GM21576 (cell line): ENCODE measurements at regions not wholly inside any gene's neighbourhood (a gene's known extent, or its start where the extent isn't known, plus 50 kb on each side); places are given as distances from the start of the nearest gene placed in this dataset.

Experiments used
- ATAC-seq: cut with Tn5 transposase; IDR thresholded peaks from one replicate; pipeline ENCODE4 v1.9.1; 2021; ENCODE audit warnings: mild to moderate bottlenecking, moderate library complexity; ENCODE audit not compliant: unreplicated experiment

DNA sequence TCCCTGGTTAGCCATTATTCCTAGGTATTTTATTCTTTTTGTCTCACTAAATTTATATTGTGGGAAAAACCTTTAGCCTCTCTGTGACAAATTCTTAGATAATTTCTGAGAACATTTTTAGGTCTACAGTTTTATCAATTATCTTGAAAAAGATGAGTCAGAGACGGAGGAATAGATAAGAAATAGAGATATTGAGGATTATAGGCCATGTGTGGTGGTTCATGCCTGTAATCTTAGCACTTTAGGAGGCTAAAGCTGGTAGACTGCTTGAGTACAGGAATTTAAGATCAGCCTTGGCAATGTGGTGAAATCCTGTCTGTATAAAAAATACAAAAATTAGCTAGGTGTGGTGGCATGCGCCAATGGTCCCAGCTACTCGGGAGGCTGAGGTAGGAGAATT lies 960.2 kb downstream of the SQOR start:
- ATAC-seq: no peak

DNA sequence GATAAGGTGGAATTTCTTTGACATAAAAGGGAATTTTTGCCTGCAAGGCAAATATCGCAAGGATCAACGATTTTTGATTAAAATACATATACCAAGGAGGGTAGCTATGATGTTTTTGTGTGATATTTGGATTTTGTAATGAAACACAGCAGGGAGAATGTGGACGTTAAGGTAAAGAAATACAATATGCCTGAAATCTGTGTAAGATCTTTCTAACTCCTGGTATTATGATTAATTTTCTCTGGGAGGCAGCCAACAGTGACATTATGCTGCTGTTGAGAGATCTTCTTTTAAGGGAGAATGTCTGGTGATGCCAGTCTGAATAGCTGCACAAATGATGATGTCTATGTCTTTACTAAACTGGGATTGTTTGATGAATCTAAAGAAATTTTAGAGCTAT lies 972.2 kb downstream of the SQOR start:
- ATAC-seq: no peak

DNA sequence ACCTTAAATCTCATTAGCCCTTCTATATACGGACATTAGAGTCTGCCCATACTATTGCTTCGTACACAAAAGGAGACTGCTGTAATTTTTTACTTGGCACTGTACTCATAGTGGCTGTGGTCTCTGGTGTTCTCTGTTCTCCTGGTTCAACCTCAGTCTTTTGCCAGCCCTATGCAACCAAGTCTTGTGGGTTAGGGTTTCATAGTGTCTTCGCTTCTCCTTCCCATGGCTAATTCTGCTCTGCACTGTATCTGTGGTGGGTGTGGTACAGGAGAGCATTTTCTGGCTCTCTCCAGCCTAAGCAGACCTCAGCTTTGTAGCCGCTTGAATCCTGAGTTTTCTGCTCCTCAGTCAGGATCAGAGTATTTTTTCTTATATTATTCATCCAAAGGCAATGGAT lies 981.2 kb downstream of the SQOR start:
- no peak for ATAC-seq

DNA sequence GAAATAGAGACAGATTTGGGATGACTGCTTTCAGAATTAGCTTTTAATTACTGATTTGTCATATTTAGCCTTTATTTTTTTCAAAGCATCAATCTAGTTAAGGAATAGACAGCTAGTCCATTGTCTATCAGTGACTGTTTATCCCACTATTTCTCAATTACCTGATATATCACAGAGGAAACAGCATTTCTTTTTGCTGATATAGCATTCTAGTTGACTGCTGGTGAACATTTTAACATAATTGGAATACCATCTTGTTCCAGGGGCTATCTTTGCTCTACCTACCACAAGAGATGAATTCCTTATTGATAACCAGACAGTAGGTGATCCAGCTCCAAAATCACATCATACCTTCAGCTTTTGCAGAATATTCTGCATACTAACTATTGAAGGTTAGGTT lies 982.7 kb downstream of the SQOR start:
- no peak for ATAC-seq

DNA sequence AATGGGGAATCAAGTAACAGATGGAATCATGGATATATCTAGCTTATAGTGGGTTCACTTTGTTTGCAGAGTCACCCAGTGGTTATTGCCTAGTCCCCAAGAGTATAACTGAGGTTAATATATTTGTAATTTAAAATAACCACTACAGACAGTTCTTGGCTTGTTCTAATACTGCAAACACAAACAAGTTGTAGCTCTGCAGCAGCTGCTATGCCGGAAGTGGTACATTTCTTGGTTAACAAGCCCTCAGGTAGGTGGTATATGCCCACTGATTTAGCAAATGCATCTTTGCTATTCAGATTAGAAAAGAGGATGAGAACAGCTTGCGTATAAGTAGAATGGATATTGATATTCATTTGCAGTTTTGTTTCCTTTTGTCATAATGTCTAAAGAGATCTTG lies 984.2 kb downstream of the SQOR start:
- no peak for ATAC-seq

DNA sequence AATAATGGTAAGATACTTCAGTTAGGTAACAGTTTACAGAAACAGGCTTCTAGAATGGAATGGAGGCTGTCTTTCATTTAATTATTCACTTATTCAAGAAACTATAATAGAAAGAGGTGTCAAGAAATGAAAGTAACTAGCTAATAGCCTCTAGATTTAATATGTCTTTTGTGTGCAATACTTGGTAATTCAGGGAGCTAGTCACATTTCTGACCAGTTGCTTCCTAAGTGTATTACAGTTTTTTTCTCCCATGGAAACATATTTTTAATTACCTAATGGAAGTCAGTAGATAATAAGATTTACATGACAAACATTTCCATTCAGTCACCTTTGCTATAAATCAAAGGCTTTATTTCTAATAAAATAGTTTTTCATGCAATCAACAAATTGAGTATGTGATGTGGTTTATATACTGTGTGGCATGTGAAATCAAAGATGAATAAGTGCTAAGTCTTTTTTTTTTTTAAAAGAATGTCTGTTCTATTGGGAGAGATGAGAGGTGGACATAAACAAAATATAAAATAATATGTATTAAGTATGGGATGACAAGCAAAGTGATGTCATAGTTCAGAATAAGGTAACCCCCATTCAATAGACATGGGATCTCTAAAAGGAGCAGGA lies 985.7 kb downstream of the SQOR start:
- no peak for ATAC-seq

DNA sequence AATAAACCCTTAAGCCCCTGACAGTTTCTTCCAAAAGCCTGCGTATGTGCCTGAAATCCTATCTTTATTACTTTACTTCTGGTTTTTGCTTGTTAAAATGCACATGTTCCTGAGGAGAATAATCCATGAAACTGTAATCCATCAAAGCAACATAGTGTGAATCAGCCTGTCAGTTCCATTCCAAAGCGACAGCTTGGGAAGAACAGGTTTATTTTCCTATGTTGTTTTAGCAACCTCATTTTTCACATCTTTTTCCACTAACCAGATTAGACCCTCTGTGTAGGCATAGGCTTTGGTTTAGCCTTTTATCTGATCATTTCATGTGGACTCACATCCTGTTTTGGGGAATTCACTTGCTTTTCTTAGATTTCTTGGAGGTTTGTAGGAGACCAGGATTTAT lies 988.0 kb downstream of the SQOR start:
- ATAC-seq: no peak

DNA sequence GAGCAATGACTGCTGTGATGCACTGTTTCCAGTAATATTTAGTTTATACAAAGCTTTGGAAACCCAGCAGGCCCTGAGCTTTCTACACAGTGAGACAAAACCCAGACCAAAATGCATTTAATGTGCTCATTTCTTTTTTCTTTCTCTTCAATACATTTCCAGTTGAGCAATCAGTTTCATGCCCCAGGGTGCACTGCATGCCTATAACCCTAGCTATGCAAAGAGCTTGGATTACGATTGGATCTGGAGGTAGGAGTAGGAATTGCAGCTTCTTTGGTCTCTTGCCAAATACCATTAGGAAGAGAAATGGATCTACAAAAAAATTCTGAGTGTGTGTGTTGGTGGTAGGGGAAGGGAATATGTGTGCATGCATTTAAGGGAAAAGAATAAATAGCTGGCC lies 1001.4 kb downstream of the SQOR start:
- no peak for ATAC-seq

DNA sequence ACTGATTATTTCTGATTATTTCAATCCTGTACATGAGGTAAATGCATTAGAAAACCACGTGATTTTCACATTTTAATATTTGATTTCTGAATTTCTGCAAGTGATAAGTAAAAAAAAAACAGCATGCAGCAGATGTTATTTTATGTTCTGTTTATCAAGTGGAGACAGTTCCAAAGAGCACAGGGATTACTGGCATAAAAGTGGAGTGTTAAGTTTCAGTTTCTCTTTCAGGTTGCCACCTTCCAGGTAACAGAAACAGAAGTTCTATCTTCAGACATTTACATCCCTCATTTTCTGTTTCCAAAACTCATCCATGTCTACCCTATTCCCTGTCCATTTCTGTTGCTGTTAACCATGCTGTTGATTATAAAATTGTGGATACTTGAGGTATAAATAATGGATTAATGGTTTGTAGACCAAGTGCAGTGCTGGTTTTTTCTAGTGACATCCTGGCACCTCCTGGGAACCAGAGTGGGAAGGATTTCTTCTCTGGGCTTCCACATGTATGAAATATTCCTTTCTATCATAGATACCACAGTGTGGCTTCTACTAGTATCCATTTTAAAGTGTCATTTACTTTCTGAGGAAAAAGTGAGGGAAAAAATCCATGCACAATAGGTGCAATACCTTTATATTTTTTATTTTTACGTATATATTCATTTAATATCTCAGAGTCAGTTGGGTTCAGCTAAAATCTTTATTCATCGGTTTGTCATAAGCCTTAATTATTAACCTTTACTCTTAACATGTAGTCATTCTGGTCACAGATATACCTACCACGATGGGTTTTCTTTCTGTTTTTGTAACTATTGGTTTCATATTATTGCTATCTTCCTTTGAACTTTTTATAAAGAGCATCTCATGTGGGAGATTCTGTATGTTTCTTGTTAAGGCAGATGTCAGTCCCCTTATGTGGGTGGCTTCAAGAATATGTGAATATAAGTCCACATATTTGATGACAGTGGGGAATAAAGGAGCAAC lies 1010.0 kb downstream of the SQOR start:
- ATAC-seq: no peak

DNA sequence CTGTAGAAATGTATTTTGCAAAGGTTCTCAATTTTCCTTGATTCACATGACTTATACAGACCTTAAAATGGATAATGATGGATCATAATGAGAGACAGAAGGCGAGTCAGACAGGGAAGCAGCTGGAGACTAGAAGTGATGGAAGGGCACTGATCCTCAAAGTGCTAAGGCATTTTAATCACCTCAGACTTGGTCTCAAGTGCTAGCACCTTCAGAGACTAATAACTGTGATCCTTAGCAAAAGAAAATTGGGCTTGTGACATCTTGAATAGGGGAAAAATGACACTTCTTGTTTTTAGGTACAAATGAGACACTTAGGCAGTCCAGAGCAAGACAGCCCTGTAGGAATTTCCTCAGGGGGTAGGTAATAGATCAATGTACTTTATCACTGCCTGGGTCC lies 1011.7 kb downstream of the SQOR start:
- ATAC-seq: no peak

DNA sequence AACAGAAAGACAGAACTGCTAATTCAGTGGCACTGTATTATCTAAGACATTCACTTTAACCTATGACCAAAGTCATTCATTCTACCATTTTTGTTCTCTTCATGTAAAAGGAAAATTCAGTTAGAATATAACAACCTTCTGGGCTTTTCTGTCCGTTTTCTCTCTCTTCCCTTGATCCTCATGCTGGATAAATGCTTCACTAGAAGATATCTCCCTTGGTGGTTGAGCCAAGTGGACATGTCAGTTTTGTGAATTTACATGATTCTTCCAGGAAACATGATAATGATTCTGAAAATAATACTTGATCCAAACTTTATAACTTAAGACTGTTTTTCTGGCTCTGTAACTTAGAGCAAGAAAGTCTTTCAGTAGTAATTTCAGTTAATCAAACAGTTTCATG lies 1012.2 kb downstream of the SQOR start:
- ATAC-seq: no peak

DNA sequence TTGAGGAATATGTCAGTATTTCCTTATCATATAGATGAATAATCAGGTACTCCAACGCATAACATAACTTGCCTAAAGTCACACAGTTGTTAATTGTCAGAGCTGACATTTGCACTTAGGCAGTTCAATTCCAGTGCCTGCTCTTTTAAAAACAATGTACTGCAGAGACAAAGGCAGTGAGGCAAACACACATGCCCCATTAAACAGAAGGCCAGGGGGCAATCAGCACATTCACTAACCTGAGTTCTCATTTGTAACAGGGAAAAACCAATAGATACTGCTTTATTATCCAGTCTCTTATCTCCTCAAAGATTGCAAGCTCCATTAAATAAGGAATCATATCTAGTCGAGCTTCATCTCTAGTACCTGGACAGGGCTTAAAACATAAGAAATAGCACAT lies 1017.4 kb downstream of the SQOR start:
- ATAC-seq: no peak

DNA sequence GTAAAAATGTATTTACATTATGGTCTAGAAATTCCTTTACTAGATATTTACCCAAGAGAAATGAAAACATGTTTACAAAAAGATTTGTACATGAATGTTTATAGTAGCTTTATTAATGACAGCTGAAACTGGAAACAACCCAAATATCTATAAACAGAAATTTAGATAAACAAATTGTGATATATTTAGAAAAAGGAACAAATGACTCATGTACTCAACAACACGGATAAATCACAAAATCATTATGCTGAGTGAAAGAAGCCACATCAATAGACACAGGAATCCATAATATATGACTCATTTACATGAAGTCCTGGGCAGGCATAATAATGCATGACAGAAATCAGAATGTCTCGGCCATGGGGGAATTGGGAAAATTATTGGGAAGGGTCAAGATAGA lies 1020.2 kb downstream of the SQOR start:
- ATAC-seq: no peak

DNA sequence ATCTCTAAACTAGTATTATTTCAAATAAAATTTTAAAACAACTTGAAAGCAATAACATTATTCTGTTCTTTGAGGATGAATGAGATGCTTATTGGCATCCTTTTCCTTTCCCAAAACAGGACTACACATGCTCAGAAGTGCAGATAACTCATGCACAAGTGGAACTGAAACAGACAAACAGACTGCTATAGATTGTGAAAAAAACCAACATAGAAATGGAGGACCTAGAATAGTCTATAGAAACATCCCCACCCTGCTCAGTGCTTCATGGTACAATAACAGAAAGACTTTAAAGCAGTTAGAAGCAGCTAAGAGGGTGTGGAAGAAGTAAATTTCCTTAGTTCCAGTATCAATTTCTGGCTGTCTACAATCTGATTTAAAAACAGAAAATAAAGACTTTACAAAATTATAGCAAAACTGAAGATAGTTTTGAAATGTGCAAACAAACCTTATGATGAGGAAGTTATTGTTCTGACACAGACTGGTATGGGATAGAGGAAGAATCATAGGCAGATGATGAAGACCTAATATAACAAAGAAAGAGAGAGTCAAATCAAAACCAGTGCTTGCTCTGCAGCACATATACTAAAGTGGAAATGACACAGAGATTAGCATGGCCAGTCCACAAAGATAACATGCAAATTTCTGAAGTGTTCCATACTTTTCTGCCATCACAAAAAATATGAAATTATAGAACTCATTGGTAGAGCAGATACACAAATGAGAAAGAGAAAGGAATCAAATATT lies 1025.4 kb downstream of the SQOR start:
- ATAC-seq: no peak

DNA sequence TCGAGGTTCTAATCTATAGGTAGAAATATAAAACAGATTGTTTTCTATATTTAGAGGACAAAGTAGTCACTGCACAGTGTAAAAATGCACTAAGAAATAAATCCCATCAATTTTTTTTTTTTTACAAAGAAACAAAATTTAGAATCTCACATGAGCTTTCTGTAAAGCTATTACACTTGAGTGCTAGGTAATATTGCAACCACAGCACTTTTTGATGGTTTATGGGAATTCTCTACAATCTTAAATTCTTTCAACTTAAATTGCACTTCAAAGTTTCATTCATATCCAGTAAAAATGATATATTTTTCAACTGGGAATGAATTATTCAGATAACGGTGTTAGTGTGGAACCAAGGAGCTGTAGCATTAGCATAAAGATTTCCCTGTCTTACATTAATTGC lies 1035.4 kb downstream of the SQOR start:
- ATAC-seq: no peak

DNA sequence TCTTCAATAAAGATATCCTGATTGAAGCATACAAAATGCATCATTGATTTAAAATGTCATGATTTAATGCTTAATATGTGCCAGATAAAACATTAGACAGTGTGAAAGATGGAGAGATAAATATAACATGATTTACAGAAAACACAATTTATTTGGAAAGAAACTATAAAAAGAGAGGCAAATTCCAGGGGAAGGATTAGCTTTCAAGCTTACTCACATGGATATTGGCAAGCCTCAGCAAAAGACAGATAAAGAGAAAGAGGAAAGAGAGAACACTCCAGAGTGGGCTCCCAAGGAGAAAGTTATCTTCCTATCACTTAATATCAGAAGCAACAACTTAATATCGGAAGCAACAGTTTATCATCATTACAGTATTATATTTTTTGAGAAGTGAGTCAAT lies 1036.5 kb downstream of the SQOR start:
- no peak for ATAC-seq

DNA sequence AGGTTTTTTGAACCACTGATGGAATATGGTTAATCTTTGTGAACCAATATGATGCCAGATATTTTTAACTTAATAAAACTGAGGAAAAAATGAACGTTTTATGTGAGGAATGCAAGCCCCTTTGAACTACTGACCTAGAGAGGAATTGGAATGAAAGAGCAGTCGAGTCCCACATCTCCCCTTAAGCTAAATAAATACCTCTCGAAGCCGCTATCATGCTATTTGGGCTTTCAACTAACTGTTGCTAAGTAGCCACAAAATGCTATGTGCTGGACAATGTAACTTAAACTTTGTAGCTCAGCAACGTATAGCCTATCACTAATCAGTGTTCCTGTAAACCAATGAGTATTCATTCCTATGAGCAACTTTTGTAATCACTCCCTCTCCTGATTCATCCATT lies 1037.2 kb downstream of the SQOR start:
- no peak for ATAC-seq

DNA sequence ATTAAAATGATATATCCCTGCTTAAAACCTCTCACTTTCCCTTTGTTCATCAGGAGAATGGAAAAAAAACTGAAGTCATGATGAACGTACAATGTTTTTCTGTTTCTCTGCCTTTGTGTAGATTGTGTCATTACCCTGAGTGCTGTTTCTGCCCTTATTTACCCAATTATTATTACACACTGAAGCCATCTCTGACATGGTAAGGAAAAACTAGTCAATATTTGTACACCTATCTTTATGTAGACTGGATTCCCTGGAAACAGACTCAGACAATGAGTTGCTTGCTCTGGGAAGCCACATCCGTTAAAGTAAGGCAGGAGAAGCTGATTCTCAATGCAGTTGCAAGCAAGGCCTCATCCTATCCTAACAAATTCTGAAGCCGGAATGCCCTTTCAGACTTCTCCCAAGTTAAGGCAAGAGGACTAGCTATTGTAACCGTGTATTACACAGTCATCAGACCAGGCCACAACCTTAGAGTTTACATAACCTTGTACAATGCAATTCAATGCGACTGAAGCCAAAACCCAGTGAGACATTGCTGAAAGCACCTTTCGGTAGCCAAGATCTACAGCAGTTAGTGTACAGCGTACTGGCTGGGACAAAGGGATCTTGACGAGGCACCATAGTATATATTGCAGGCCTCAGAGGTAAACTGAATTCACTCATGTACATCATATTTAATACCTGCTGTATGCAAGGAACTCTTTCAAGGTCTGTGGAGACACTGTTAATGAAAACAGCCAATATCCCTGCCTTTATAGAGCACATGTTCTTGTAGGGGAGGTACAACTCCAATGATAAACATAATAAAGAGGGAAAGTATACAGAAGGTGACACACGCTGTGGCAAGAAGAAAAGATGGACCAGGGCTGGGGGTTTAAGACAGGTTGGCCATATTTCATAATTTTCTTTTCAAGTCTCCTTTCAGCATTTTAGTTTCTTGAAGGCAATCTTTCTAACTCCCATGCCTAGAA lies 1040.8 kb upstream of the SEMA6D start:
- ATAC-seq: no peak

DNA sequence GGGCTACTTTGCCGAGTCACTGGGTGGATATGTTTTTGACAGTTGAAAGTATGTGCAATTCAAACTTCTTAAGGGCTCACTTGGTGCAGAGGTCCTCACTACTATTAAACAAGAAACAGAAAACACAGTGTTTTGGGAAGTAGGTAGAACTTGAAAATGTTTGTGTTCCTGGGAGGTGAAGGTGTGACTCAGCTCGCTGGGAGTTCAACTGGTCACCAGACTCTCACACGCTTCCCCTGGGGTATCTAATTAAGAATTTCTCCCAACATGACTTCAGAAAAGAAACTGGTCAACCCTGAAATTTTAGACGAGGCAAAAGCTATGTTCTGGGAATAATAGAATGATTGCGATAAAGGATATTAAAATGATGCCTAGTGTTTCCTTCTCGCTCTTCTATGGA lies 1039.8 kb upstream of the SEMA6D start:
- ATAC-seq: no peak

DNA sequence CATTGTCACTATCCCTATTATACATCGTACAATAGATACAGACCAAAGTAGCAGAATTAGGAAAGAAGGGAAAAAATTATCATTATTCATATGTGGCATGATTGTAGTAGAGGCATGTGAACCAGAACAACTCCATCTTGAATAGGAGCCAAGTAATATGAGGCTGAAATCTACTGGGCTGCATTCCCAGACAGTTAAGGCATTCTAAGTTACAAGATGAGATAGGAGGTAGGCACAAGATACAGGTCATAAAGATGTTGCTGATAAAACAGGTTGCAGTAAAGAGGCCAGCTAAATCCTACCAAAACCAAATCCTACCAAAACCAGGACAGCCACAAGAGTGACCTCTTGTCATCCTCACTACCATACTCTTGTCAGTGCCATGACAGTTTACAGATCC lies 1035.4 kb upstream of the SEMA6D start:
- no peak for ATAC-seq
